GM19397 (cell line): ENCODE measurements at regions not wholly inside any gene's neighbourhood (a gene's known extent, or its start where the extent isn't known, plus 50 kb on each side); places are given as distances from the start of the nearest gene placed in this dataset.
"Not testable (repeated sequence)": the region's sequence is repeated elsewhere in the genome, so short reads cannot be mapped to it uniquely, and the experiment has no call there.

Experiments
- ATAC-seq: cut with Tn5 transposase; IDR thresholded peaks from one replicate; pipeline ENCODE4 v1.9.1; 2021; ENCODE audit warnings: mild to moderate bottlenecking, moderate library complexity; ENCODE audit not compliant: unreplicated experiment

DNA sequence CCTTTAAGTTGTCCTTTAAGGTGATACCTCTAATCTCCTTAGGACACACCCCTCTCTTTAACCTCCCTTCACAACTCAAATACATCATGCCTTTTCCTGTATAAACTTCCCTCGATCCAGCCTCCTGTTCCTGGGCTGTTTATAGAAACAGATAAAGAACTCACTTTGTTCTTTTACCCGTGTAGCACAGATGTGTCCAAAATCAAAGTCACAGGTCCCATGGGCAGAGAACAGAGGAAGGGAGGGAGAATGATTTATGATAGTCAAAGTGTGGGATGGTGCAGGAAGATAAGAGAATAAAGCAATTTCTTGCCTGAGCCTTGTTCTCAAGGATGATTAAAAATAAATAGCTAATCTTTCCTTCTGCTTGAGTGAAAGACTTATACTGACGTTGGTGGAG lies 50.3 kb upstream of the CABCOCO1 start:
- ATAC-seq: no peak

DNA sequence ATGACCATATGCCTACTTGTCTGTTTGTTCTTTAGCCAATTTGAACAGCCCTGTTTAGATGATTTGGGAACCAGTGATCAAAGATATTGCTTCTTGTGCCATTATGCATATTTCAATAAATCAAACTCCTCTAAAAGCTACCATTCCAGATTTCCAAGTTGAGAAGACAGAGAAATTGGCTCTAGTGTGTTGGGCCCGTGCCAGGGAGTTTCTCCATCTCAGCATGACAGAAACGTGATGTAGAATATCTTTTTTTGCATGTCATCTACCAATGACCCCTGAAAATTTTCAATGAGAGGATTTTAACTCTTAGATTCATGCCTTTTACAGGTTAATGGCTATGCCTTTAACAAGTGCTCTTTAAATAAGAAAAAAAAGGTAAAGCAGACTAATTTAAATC lies 50.7 kb upstream of the CABCOCO1 start:
- ATAC-seq: no peak

- no peak for ATAC-seq
Observed at GRCh38 chr10:61609701-61610100, 53.0 kb upstream of the CABCOCO1 start.

- no peak for ATAC-seq
Observed at GRCh38 chr10:61608255-61609033, 54.3 kb upstream of the CABCOCO1 start.

GRCh38 chr10:61606959-61607907 lies 55.5 kb upstream of the CABCOCO1 start:
- no peak for ATAC-seq

DNA sequence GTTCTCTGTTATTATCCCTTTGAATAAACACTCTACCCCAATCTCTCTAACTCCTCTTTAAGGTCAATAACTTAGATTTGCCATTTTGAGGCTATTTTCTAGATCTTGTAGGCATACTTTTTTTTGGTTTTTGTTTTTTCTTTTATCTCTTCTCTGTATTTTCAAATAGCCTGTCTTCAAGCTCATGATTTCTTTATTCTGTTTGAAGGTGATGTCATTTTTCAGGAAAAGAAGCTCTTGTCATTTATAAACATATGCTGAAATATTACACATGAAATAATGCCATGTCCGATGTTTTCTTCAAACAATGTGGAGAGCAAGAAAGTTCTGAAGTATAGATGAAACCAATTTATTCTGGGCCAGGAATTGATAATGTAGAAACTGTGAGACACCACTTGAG lies 57.5 kb upstream of the CABCOCO1 start:
- no peak for ATAC-seq

DNA sequence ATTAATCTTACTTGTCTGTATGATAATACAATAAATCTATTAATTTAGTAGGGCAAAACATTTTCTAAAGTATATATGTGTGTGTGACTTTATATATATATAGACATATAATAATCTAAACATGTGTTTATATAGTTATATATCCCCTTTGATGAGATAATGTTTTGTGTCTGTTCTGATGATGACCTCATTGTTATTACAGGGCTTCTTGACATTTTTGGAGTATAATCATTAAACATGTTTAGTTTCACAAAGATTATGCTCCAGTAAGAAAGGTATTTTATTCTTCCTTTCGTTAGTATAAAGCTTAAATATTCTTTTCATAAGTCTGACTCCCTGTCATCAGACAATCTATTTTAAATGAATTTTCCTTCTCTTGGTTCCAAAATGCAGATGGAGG lies 62.3 kb upstream of the CABCOCO1 start:
- no peak for ATAC-seq

DNA sequence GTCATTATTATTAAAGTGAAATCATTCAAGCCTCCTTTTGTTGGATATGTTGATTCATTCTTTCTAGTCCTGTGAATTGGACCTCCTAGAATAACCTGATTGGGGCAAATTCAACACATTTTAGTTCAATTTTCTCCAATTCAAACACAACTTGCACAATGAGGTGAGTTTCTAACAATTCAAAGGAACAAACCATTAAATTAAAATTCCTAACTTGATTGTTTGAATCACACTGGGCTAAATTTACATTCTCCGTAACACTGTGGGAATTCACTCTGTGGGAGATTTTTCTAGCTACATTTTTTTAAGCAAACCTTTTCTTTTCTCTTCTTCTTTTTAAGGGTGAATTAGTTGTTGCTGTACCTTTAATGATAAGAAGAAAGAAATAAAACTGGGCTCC lies 68.3 kb upstream of the CABCOCO1 start:
- ATAC-seq: no peak

GRCh38 chr10:61592581-61592980 lies 70.1 kb upstream of the CABCOCO1 start:
- ATAC-seq: no peak

DNA sequence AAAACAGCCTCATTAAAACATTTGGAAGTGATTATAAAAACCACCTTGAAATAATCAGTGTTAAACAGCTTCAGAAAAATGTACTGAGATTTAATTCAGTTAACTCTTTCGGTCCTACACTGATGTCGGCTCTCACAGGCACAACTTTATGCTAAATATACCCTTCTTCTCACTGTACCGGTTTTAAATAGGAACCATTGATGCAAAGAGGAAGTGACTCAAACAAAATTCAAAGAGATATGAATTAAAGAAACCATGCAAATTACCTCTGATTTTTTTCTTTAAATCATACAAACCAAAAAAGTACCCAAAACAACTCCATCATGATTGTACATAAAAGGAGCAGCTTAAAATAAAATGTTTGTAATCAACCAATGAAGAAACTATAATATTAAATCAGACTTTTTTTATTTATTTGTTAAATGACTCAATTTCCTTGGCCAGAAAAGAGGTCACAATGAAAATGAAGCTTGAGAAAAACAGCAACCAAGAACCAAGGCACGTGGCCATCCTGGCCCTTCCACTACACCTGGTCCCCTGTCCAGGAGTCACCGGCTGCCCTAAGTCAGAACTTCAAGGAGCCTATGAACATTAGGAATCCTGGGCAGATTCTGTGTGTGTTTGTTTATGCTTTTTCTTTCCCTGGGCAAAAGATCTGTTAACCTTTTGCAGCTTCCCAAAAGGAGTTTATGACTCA lies 73.0 kb upstream of the CABCOCO1 start:
- no peak for ATAC-seq

DNA sequence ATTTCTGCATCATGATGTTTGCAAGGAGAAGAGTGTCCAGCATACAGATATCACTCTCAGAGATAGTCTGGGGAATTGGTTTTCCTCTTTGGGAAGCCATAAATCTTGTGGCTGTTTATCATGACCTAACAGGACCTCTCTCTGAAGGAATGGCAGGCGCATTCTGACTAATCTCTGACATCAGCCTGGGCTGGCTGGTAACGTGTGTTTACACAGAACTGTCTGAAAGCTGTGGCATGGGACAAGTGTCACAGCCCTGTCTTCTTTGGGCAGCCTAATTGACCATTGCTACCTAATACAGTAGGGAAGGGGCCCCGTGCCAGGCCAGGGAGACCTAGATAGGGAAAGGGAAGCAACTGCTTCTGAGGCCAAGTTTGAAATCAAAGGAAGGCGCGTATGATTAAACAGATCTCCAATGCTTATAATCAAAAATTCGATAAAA lies 73.9 kb upstream of the CABCOCO1 start:
- ATAC-seq: no peak

GRCh38 chr10:61586829-61587228 lies 75.9 kb upstream of the CABCOCO1 start:
- ATAC-seq: no peak

GRCh38 chr10:61580608-61581007 lies 82.1 kb upstream of the CABCOCO1 start:
- ATAC-seq: no peak

DNA sequence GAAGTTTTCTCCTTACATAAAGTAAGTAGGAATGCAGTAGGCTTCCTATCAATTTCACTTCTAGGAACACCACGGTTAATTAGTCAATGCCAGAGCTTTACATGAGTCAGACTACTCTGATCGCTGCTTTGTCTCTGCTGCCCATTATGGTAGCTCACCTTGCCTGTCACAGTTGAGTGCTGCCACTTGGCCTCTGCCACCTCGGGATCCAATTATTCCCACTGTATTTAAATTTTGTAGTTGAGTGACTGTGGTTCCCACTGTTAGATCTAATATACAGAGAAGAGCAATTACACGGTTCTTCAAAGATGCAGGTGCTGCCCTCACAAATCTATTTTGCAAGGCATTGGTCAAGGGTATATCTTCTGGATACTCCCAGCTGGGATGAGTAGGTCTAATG lies 92.5 kb upstream of the CABCOCO1 start:
- not testable (repeated sequence) for ATAC-seq

- ATAC-seq: no peak
Observed at GRCh38 chr10:61567729-61568128, 95.0 kb upstream of the CABCOCO1 start.

DNA sequence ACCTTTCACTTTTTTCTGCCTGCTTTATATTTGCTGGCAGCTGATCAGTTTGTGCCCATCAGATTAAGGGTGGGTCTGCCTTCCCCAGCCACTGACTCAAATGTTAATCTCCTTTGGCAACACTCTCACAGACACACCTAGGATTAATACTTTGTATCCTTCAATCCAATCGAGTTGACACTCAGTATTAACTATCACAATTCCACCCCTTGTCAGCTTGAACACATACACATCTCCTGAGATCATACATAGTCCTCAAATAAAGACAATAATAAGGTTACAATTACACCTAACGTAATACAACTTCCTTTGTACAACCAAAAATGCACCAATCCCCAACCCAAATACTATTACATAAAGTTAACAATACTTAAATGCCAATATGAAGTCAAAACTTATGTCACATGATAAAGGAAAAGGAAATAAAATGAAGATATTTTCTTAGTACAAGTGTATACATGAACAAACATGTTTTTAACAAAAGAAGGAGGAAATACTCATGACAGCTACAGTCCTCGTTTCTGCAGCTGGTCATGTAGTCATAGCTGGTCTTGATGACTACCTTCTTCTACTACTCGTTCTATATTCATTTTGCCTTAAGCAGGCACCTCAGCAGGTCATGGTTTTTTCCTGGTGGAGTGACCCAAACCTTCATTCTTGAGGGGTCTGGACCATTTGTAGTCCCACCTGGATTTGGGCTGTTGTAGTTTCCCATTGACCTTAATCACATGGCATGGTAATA lies 96.7 kb upstream of the CABCOCO1 start:
- no peak for ATAC-seq

- no peak for ATAC-seq
Observed at GRCh38 chr10:61564444-61564843, 98.3 kb upstream of the CABCOCO1 start.

GRCh38 chr10:61559615-61560014 lies 103.1 kb upstream of the CABCOCO1 start:
- no peak for ATAC-seq

DNA sequence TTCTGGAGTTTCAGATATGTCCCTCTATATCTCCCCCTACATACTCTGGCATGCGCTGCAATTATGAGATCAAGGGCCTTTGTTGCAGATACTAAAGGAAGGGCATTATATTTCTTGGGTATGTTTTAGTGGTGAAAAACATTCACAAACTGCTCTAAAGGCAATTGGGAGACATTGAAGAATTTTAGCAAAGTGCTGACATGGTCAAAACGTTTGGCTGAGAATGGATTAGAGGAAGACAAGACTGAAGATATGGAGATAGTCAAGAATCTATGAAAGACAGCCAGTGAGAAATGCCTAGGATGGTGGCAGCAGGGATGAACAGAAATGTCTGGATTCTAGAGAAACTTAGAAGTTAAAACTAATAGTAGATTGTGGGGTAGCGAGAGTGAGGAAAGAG lies 104.5 kb upstream of the CABCOCO1 start:
- ATAC-seq: no peak

DNA sequence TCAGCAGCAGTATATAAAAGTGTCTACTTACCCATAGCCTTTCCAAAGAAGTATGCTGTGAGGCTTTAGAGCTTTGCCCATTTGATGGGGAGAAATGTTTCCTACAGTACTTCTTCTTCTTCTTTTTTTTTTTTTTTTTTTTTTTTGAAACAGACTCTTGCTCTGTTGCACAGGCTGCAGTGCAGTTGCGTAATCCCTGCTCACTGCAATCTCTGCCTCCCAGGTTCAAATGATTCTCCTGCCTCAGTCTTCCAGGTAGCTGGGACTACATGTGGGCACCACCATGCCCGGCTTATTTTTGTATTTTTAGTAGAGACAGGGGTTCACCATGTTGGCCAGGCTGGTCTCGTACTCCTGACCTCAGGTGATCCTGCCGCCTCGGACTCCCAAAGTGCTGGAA lies 101.7 kb upstream of the TMEM26 start:
- ATAC-seq: no peak

DNA sequence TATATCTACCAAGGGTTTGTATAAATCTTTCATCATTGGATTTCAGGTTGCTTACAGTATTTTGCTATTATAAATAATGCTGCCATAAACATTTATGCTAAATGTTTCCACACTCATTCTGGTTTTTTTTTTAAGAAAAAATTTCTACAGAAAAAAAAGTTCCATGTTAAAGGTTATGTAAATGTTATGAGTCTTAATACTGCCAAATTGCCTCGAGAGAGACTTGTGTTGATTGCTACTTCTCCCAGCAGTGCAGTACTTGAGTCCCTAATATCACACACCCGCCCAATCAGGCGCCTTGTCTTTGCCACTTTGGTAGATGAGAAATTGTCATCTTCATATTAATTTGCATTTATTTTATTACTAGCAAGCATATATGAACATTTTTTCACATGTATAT lies 96.7 kb upstream of the TMEM26 start:
- no peak for ATAC-seq
